SU-DHL-6 (cell line): ENCODE measurements at regions not wholly inside any gene's neighbourhood (a gene's known extent, or its start where the extent isn't known, plus 50 kb on each side); places are given as distances from the start of the nearest gene placed in this dataset.

ENCODE experiments used
- EZH2phosphoT487 ChIP-seq: fragments of 200-600 bp; sonication (generic), shearing (Covaris generic); conservative IDR thresholded peaks from 2 replicates; pipeline ENCODE4 v1.6.1; 2018; ENCODE audit warnings: mild to moderate bottlenecking, antibody characterized with exemption, low read length, moderate library complexity, mixed read lengths
- TF ChIP-seq, protein P1 (sequence below): fragments of 200-600 bp; sonication (generic); IDR thresholded peaks from one replicate; pipeline ENCODE4 v1.5.1; 2017; ENCODE audit warnings: antibody characterized with exemption, mild to moderate bottlenecking, low read length, moderate library complexity; ENCODE audit not compliant: insufficient read depth, poor library complexity, severe bottlenecking

DNA sequence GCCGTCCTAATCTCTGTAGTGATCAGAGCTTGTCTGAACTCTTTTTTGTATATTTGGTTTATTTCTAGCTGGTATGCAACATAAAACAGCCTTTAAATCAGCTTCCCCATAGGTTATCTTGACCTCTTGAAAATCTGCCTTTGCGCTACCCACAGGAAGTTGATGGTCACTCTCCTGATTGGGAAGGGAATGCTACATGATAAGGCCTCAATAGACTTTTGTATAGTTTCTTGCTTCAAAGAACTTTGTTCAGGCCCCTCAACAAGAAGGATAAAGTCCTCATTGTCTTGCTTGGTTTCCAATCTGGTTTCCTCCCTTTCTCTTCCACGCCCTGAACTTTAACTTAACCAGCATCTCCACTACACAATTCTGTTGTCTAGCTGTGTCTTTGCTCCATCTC is 95.4 kb upstream of the TENT5A start:
- TF ChIP-seq, protein P1, sequence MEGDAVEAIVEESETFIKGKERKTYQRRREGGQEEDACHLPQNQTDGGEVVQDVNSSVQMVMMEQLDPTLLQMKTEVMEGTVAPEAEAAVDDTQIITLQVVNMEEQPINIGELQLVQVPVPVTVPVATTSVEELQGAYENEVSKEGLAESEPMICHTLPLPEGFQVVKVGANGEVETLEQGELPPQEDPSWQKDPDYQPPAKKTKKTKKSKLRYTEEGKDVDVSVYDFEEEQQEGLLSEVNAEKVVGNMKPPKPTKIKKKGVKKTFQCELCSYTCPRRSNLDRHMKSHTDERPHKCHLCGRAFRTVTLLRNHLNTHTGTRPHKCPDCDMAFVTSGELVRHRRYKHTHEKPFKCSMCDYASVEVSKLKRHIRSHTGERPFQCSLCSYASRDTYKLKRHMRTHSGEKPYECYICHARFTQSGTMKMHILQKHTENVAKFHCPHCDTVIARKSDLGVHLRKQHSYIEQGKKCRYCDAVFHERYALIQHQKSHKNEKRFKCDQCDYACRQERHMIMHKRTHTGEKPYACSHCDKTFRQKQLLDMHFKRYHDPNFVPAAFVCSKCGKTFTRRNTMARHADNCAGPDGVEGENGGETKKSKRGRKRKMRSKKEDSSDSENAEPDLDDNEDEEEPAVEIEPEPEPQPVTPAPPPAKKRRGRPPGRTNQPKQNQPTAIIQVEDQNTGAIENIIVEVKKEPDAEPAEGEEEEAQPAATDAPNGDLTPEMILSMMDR: no peak
- TF ChIP-seq EZH2phosphoT487: no peak
